ENCODE measurements at regions not wholly inside any gene's neighbourhood (a gene's known extent, or its start where the extent isn't known, plus 50 kb on each side); places are given as distances from the start of the nearest gene placed in this dataset.

GRCh38 chr11:116427903-116428637 is 344.7 kb downstream of the BUD13 start:
- no peak overlapping the region for H3K4me3 ChIP-seq
- no peaks in the 10 kb centered on the region for H3K9me3 ChIP-seq
- 31 to 50% methylated on average over 11 of the region's 11 CpGs for WGBS, 2 donors
- intact Hi-C loops (cut with DNase I; ENCODE audit: low total_unique reads): no loop called here
- H3K27me3 ChIP-seq: no peaks in the 10 kb centered on the region
- H3K36me3 ChIP-seq (ENCODE audit: low read depth, missing control alignments): no peaks in the 10 kb centered on the region
- peak; percentile 67 for DNase-seq
- TF ChIP-seq CTCF (IDR thresholded peaks at IDR 0.05): no peak
- TF ChIP-seq POLR2A (IDR thresholded peaks at IDR 0.05): no peak
- H3K27ac ChIP-seq: peak overlapping the region; percentile 19 to 33
- peaks cover 41% of the 10 kb centered on the region for H3K4me1 ChIP-seq

DNA sequence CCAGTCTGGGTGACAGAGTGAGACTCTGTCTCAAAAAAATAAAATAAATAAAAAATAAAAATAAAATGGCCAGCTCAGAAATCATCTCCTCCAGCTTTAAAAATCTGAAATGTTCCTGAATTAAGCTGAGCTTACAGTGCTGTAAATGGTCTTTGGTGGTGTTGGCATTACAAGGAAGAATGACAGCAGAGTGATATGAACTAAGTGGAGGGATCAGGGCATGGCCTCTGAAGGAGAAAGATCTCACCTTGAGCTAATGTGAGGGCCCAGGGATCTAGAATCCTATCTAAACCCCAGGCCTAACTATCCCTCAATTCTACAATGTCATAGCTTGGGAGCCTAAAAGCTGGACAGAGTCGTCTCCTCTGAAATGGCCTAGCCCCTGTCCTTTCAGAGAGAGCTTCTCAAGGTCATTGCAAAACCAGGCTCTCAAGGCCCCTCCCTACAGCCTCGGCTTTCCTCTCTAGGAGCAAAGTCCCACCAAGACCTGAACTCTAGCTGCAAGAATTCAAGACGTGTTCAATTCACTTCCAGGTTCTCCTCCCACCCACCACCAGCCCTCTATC is 345.4 kb downstream of the BUD13 start:
- no peak for DNase-seq
- peak overlapping the region; percentile 19 to 33 for H3K27ac ChIP-seq
- TF ChIP-seq POLR2A (IDR thresholded peaks at IDR 0.05) (no peak), CTCF (IDR thresholded peaks at IDR 0.05) (no peak)
- intact Hi-C loops (cut with DNase I; ENCODE audit: low total_unique reads): no loop called here
- 35 to 37% methylated on average over 3 of the region's 3 CpGs for WGBS, 2 donors
- no peaks in the 10 kb centered on the region for H3K36me3 ChIP-seq (ENCODE audit: low read depth, missing control alignments)
- peaks cover 42% of the 10 kb centered on the region for H3K4me1 ChIP-seq
- no peaks in the 10 kb centered on the region for H3K9me3 ChIP-seq
- no peak overlapping the region for H3K4me3 ChIP-seq
- no peaks in the 10 kb centered on the region for H3K27me3 ChIP-seq

DNA sequence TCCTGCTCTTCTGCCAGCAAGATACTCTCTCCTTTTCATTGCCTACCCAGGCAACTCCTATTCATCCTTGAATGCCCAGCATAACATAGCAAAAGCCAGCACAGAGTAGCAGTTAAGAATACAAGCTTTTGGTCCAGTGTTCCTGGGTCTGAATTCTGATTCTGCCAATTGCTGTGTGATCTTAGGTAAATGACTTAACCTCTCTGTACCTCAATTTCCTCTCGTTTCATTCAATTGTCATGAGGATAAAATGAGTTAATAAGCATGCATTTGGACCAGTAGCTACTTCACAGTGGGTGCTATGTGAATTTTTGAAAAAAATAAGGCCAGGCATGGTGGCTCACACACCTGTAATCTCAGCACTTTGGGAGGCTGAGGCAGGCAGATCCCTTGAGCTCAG is 346.0 kb downstream of the BUD13 start:
- no peaks in the 10 kb centered on the region for H3K36me3 ChIP-seq (ENCODE audit: low read depth, missing control alignments)
- intact Hi-C loops (cut with DNase I; ENCODE audit: low total_unique reads): no loop called here
- 93 to 94% methylated on average over 1 of the region's 1 CpG for WGBS, 2 donors
- H3K9me3 ChIP-seq: no peaks in the 10 kb centered on the region
- TF ChIP-seq POLR2A (IDR thresholded peaks at IDR 0.05) (no peak), CTCF (IDR thresholded peaks at IDR 0.05) (no peak)
- no peak for DNase-seq
- H3K4me1 ChIP-seq: peaks cover 49% of the 10 kb centered on the region
- no peak overlapping the region for H3K4me3 ChIP-seq
- H3K27me3 ChIP-seq: no peaks in the 10 kb centered on the region
- no peak overlapping the region for H3K27ac ChIP-seq

- DNase-seq: peak; percentile 62
- 27 to 51% methylated on average over 4 of the region's 4 CpGs for WGBS, 2 donors
These were observed 348.0 kb downstream of the BUD13 start for GRCh38 chr11:116424615-116425261.

More at GRCh38 chr11:116424615-116425261, 348.0 kb downstream of the BUD13 start:
- intact Hi-C loops (cut with DNase I; ENCODE audit: low total_unique reads): no loop called here
- Histone ChIP-seq H3K4me3 (no peak overlapping the region), H3K36me3 (ENCODE audit: low read depth, missing control alignments) (no peaks in the 10 kb centered on the region), H3K27me3 (no peaks in the 10 kb centered on the region), H3K4me1 (peaks cover 66% of the 10 kb centered on the region), H3K27ac (peak overlapping the region; percentile 71 to 80), H3K9me3 (no peaks in the 10 kb centered on the region)
- TF ChIP-seq POLR2A (IDR thresholded peaks at IDR 0.05) (no peak), CTCF (IDR thresholded peaks at IDR 0.05) (no peak)
